Activated naive CD4-positive, alpha-beta T cell treated with anti-CD3 and anti-CD28 coated beads, Interleukin-2, amount 50 U/mL, for 72 hours (primary cell): ENCODE measurements at regions not wholly inside any gene's neighbourhood (a gene's known extent, or its start where the extent isn't known, plus 50 kb on each side); places are given as distances from the start of the nearest gene placed in this dataset.
A peak's percentile ranks its signal among the peaks of the same experiment; 100 is the strongest.

Source experiments
- ATAC-seq, 2 donors: fragments of 150-1000 bp; cut with Tn5 transposase; 2 replicates each; pipeline ENCODE4 v1.10.0; 2021; ENCODE audit warnings: mild to moderate bottlenecking in 2 of 2, moderate library complexity in 2 of 2
- DNase-seq, 2 donors: peaks; one replicate each; pipeline ENCODE4 v3.0.0; 2021 to 2022; ENCODE audit warnings: low spot score in 2 of 2
- H3K27ac Mint-ChIP-seq, 2 donors: one replicate each; pipeline ENCODE4 v1.8.0; 2022; ENCODE audit warnings: mild to moderate bottlenecking in 2 of 2, mixed read lengths in 2 of 2
- H3K36me3 Mint-ChIP-seq, 2 donors: one replicate each; pipeline ENCODE4 v1.8.0; 2022; ENCODE audit warnings: mixed read lengths in 2 of 2
- H3K9me3 Mint-ChIP-seq, 2 donors: one replicate each; pipeline ENCODE4 v1.8.0; 2022; ENCODE audit warnings: mixed read lengths in 2 of 2

GRCh38 chr6:169155481-169155880 lies 98.2 kb downstream of the THBS2 start:
- Mint-ChIP-seq H3K9me3 (peaks cover 0 to 4% of the 10 kb centered on the region in 2 donors), H3K27ac (peak overlapping the region in 1 of 2 donors; percentile 3), H3K36me3 (peaks cover 0 to 4% of the 10 kb centered on the region in 2 donors)
- DNase-seq (peak in 1 of 2 donors; percentile 14), ATAC-seq (no peak)

- peaks cover 0 to 4% of the 10 kb centered on the region in 2 donors for H3K36me3 Mint-ChIP-seq
- DNase-seq = no peak
- peaks cover 11 to 13% of the 10 kb centered on the region in 2 donors for H3K9me3 Mint-ChIP-seq
- H3K27ac Mint-ChIP-seq = no peak overlapping the region
- ATAC-seq = no peak
These were observed 100.2 kb downstream of the THBS2 start for GRCh38 chr6:169153401-169153800.

GRCh38 chr6:169146521-169146920 lies 107.1 kb downstream of the THBS2 start:
- H3K9me3 Mint-ChIP-seq = peaks cover 10 to 11% of the 10 kb centered on the region in 2 donors
- H3K27ac Mint-ChIP-seq = no peak overlapping the region
- no peaks in the 10 kb centered on the region for H3K36me3 Mint-ChIP-seq
- ATAC-seq (no peak), DNase-seq (no peak)

- DNase-seq (no peak), ATAC-seq (no peak)
- no peaks in the 10 kb centered on the region for H3K36me3 Mint-ChIP-seq
- H3K9me3 Mint-ChIP-seq = peaks cover 10 to 11% of the 10 kb centered on the region in 2 donors
- no peak overlapping the region for H3K27ac Mint-ChIP-seq
These were observed 107.6 kb downstream of the THBS2 start for GRCh38 chr6:169145991-169146501.

GRCh38 chr6:169145496-169145895 lies 108.2 kb downstream of the THBS2 start:
- peaks cover 10 to 11% of the 10 kb centered on the region in 2 donors for H3K9me3 Mint-ChIP-seq
- DNase-seq (no peak), ATAC-seq (no peak)
- H3K36me3 Mint-ChIP-seq = no peaks in the 10 kb centered on the region
- no peak overlapping the region for H3K27ac Mint-ChIP-seq

- Mint-ChIP-seq H3K27ac (no peak overlapping the region), H3K36me3 (no peaks in the 10 kb centered on the region), H3K9me3 (peaks cover 0 to under 1% of the 10 kb centered on the region in 2 donors)
- DNase-seq = no peak
- ATAC-seq = no peak
These were observed 109.3 kb downstream of the THBS2 start for GRCh38 chr6:169144356-169144755.

- H3K27ac Mint-ChIP-seq = no peak overlapping the region
- H3K36me3 Mint-ChIP-seq = no peaks in the 10 kb centered on the region
- no peaks in the 10 kb centered on the region for H3K9me3 Mint-ChIP-seq
- DNase-seq (no peak), ATAC-seq (no peak)
These were observed 111.2 kb downstream of the THBS2 start for GRCh38 chr6:169142538-169142844.

- Mint-ChIP-seq H3K9me3 (no peaks in the 10 kb centered on the region), H3K27ac (no peak overlapping the region), H3K36me3 (no peaks in the 10 kb centered on the region)
- no peak for ATAC-seq
- DNase-seq = no peak
These were observed 111.7 kb downstream of the THBS2 start for GRCh38 chr6:169141671-169142537.

- H3K27ac Mint-ChIP-seq = no peak overlapping the region
- H3K36me3 Mint-ChIP-seq = no peaks in the 10 kb centered on the region
- ATAC-seq = no peak
These were observed 112.6 kb downstream of the THBS2 start for GRCh38 chr6:169140986-169141495.

GRCh38 chr6:169139179-169139971 lies 114.3 kb downstream of the THBS2 start:
- H3K36me3 Mint-ChIP-seq = no peaks in the 10 kb centered on the region
- no peak for ATAC-seq
- no peak for DNase-seq
- H3K9me3 Mint-ChIP-seq = no peaks in the 10 kb centered on the region
- H3K27ac Mint-ChIP-seq = no peak overlapping the region

More at GRCh38 chr6:169140986-169141495, 112.6 kb downstream of the THBS2 start:
- no peaks in the 10 kb centered on the region for H3K9me3 Mint-ChIP-seq
- DNase-seq = no peak

GRCh38 chr6:169132352-169132940 lies 121.2 kb downstream of the THBS2 start:
- Mint-ChIP-seq H3K9me3 (peaks cover 0 to 8% of the 10 kb centered on the region in 2 donors), H3K36me3 (no peaks in the 10 kb centered on the region), H3K27ac (no peak overlapping the region)
- DNase-seq = no peak
- no peak for ATAC-seq

- Mint-ChIP-seq H3K36me3 (no peaks in the 10 kb centered on the region), H3K9me3 (peaks cover 0 to 8% of the 10 kb centered on the region in 2 donors)
- DNase-seq = no peak
These were observed 122.3 kb downstream of the THBS2 start for GRCh38 chr6:169131390-169131789.

GRCh38 chr6:169130113-169130512 lies 123.5 kb downstream of the THBS2 start:
- ATAC-seq (no peak), DNase-seq (no peak)
- Mint-ChIP-seq H3K36me3 (no peaks in the 10 kb centered on the region), H3K9me3 (peaks cover 0 to 8% of the 10 kb centered on the region in 2 donors), H3K27ac (no peak overlapping the region)

More at GRCh38 chr6:169131390-169131789, 122.3 kb downstream of the THBS2 start:
- no peak overlapping the region for H3K27ac Mint-ChIP-seq
- ATAC-seq = no peak

- no peak for ATAC-seq
These were observed 132.6 kb downstream of the THBS2 start for GRCh38 chr6:169121013-169121412.

GRCh38 chr6:169119669-169120068 lies 134.0 kb downstream of the THBS2 start:
- DNase-seq (no peak), ATAC-seq (no peak)
- Mint-ChIP-seq H3K36me3 (no peaks in the 10 kb centered on the region), H3K27ac (no peak overlapping the region), H3K9me3 (no peaks in the 10 kb centered on the region)

More at GRCh38 chr6:169121013-169121412, 132.6 kb downstream of the THBS2 start:
- DNase-seq = no peak
- H3K9me3 Mint-ChIP-seq = no peaks in the 10 kb centered on the region
- H3K36me3 Mint-ChIP-seq = no peaks in the 10 kb centered on the region
- no peak overlapping the region for H3K27ac Mint-ChIP-seq

GRCh38 chr6:169118346-169118830 lies 135.3 kb downstream of the THBS2 start:
- no peaks in the 10 kb centered on the region for H3K36me3 Mint-ChIP-seq
- no peak overlapping the region for H3K27ac Mint-ChIP-seq
- ATAC-seq = no peak
- DNase-seq = no peak
- H3K9me3 Mint-ChIP-seq = no peaks in the 10 kb centered on the region
